PC-9 (cell line): ENCODE measurements at regions not wholly inside any gene's neighbourhood (a gene's known extent, or its start where the extent isn't known, plus 50 kb on each side); places are given as distances from the start of the nearest gene placed in this dataset.

ENCODE experiments used
- BruUV-seq: library from RNA; stranded (reverse); fragments of 400-500 nt; replicated peaks from 2 replicates; lab custom pipeline; 2021; lab: Mats Ljungman, UMichigan
- CTCF ChIA-PET: fragments of 300-600 bp; sonication (Branson Sonifier 250); formaldehyde crosslinking; loops from one replicate; lab custom pipeline; 2022; ENCODE audit warnings: antibody characterized with exemption; lab: Charles Lee
- POLR2A ChIA-PET: fragments of 300-600 bp; sonication (Branson Sonifier 250); formaldehyde crosslinking; loops from one replicate; lab custom pipeline; 2022; ENCODE audit warnings: antibody characterized with exemption; ENCODE audit not compliant: unreplicated experiment; lab: Charles Lee
- DNase-seq, 2 experiments: peaks; one replicate each; pipeline versions ENCODE4 v3.0.0 to v3.0.0-alpha.2; 2015 to 2022; ENCODE audit warnings: mixed read lengths in 1 of 2
- H2AFZ ChIP-seq: fragments of 200-600 bp; sonication (generic); 2 replicates; pipeline ENCODE4 v1.8.1; 2017; ENCODE audit warnings: antibody characterized with exemption
- H3F3A ChIP-seq: fragments of 200-600 bp; sonication (generic); 2 replicates; pipeline ENCODE4 v1.8.1; 2017; ENCODE audit warnings: antibody characterized with exemption, mild to moderate bottlenecking, low read depth; ENCODE audit not compliant: insufficient read depth
- H3K27ac ChIP-seq: fragments of 200-600 bp; sonication (generic); 2 replicates; pipeline ENCODE4 v1.6.1; 2016; ENCODE audit warnings: mixed run types
- H3K27me3 ChIP-seq: fragments of 200-600 bp; sonication (generic); 2 replicates; pipeline ENCODE4 v1.6.1; 2016; ENCODE audit warnings: low read depth, mixed run types; ENCODE audit not compliant: insufficient read depth
- H3K36me3 ChIP-seq: fragments of 200-600 bp; sonication (generic); 2 replicates; pipeline ENCODE4 v1.6.1; 2016; ENCODE audit warnings: low read depth, mixed run types
- H3K4me1 ChIP-seq: fragments of 200-600 bp; sonication (generic); replicated peaks from 2 replicates; pipeline ENCODE4 v1.6.1; 2016; ENCODE audit warnings: mixed run types; ENCODE audit not compliant: insufficient read depth
- H3K4me2 ChIP-seq: fragments of 200-600 bp; sonication (generic); 2 replicates; pipeline ENCODE4 v1.6.1; 2017; ENCODE audit warnings: mixed run types
- H3K4me3 ChIP-seq: fragments of 200-600 bp; sonication (generic); 2 replicates; pipeline ENCODE4 v1.6.1; 2016; ENCODE audit warnings: mixed run types
- H3K79me2 ChIP-seq: fragments of 200-600 bp; sonication (generic); 2 replicates; pipeline ENCODE4 v1.6.1; 2017; ENCODE audit warnings: low read depth, mixed run types
- H3K9me2 ChIP-seq: fragments of 200-600 bp; sonication (generic); 2 replicates; pipeline ENCODE4 v1.8.1; 2017; ENCODE audit warnings: mild to moderate bottlenecking; ENCODE audit not compliant: insufficient read depth
- H3K9me3 ChIP-seq: fragments of 200-600 bp; sonication (generic); 2 replicates; pipeline ENCODE4 v1.8.1; 2016; ENCODE audit warnings: low read depth; ENCODE audit not compliant: insufficient read depth
- H4K20me1 ChIP-seq: fragments of 200-600 bp; sonication (generic); 2 replicates; pipeline ENCODE4 v1.8.1; 2017; ENCODE audit not compliant: insufficient read depth
- CTCF ChIP-seq: fragments of 200-600 bp; sonication (generic); conservative IDR thresholded peaks from 2 replicates; pipeline ENCODE4 v1.6.1; 2017; ENCODE audit warnings: mixed run types, antibody characterized with exemption, mild to moderate bottlenecking, moderate library complexity
- EZH2 ChIP-seq: fragments of 200-600 bp; sonication (generic); IDR thresholded peaks from 2 replicates; pipeline ENCODE4 v1.8.0; 2017; ENCODE audit warnings: antibody characterized with exemption, low read depth
- intact Hi-C: fragments of 100-400 bp; cut with micrococcal nuclease; formaldehyde crosslinking; loops from one replicate; pipeline ENCODE4 v1.10.0; 2022; ENCODE audit not compliant: unreplicated experiment

- ChIA-PET CTCF (interaction anchor here (0.7 kb wide), 1 partner anchor 90 kb away, joined by 5 read pairs; no protein-coding TSS in a partner anchor), POLR2A (no interaction called here)
- Histone ChIP-seq H3K36me3 (no peaks in the 10 kb centered on the region), H3K4me1 (peaks cover 5% of the 10 kb centered on the region), H3K9me3 (no peaks in the 10 kb centered on the region), H2AFZ (no peak overlapping the region), H3K4me3 (no peak overlapping the region), H3K9me2 (no peaks in the 10 kb centered on the region), H3K27ac (no peak overlapping the region), H4K20me1 (no peaks in the 10 kb centered on the region), H3K79me2 (no peaks in the 10 kb centered on the region), H3K4me2 (no peak overlapping the region), H3K27me3 (no peaks in the 10 kb centered on the region), H3F3A (no peaks in the 10 kb centered on the region; the same call in 1 of the 2 replicates)
- intact Hi-C loops, result no loop called here
- no TSS peak for BruUV-seq
- TF ChIP-seq CTCF (no peak), EZH2 (no peak)
- DNase-seq, result no peak
These were observed 155.7 kb downstream of the BBOX1 start for GRCh38 chr11:27196203-27196897.

GRCh38 chr11:27195837-27196202, 155.2 kb downstream of the BBOX1 start:
- TF ChIP-seq CTCF (no peak), EZH2 (no peak)
- H3K4me1 ChIP-seq, result no peaks in the 10 kb centered on the region
- no peaks in the 10 kb centered on the region for H3K36me3 ChIP-seq
- no peak overlapping the region for H3K4me2 ChIP-seq
- H3K9me3 ChIP-seq, result no peaks in the 10 kb centered on the region
- H3K4me3 ChIP-seq, result no peak overlapping the region
- DNase-seq, result no peak
- H3K27me3 ChIP-seq, result no peaks in the 10 kb centered on the region
- H3F3A ChIP-seq, result no peaks in the 10 kb centered on the region
- H3K27ac ChIP-seq, result no peak overlapping the region
- no TSS peak for BruUV-seq
- intact Hi-C loops, result no loop called here
- POLR2A ChIA-PET, result no interaction called here
- no peak overlapping the region for H2AFZ ChIP-seq
- H3K9me2 ChIP-seq, result no peaks in the 10 kb centered on the region
- CTCF ChIA-PET, result interaction anchor here (0.7 kb wide), 1 partner anchor 91 kb away, joined by 5 read pairs; no protein-coding TSS in a partner anchor
- H4K20me1 ChIP-seq, result no peaks in the 10 kb centered on the region
- H3K79me2 ChIP-seq, result no peaks in the 10 kb centered on the region

- Histone ChIP-seq H2AFZ (no peak overlapping the region), H3F3A (no peaks in the 10 kb centered on the region), H3K36me3 (no peaks in the 10 kb centered on the region), H3K79me2 (no peaks in the 10 kb centered on the region), H3K4me2 (no peak overlapping the region), H3K4me3 (no peak overlapping the region), H3K27ac (no peak overlapping the region), H4K20me1 (no peaks in the 10 kb centered on the region), H3K9me3 (no peaks in the 10 kb centered on the region), H3K4me1 (no peaks in the 10 kb centered on the region), H3K9me2 (no peaks in the 10 kb centered on the region), H3K27me3 (no peaks in the 10 kb centered on the region)
- intact Hi-C loops, result no loop called here
- DNase-seq, result no peak
- TF ChIP-seq EZH2 (no peak), CTCF (no peak)
- ChIA-PET CTCF (no interaction called here), POLR2A (no interaction called here)
- no TSS peak for BruUV-seq
These were observed 154.4 kb downstream of the BBOX1 start for GRCh38 chr11:27194976-27195375.
